Natural killer cell treated with Interleukin-12 subunit alpha and Interleukin-12 subunit beta and Interleukin-15 and Interleukin-18, amount 100 ng/mL, for 72 hours (primary cell): ENCODE measurements at regions not wholly inside any gene's neighbourhood (a gene's known extent, or its start where the extent isn't known, plus 50 kb on each side); places are given as distances from the start of the nearest gene placed in this dataset.
"Not testable (repeated sequence)": the region's sequence is repeated elsewhere in the genome, so short reads cannot be mapped to it uniquely, and the experiment has no call there.

Experiments
- ATAC-seq, 2 donors: fragments of 150-1000 bp; cut with Tn5 transposase in 1 of 2; sonication (Bioruptor Pico), chemical (Tn5 transposase) in 1 of 2; 2 replicates each; pipeline ENCODE4 v1.10.0; 2021
- DNase-seq: peaks from one replicate; pipeline ENCODE4 v3.0.0; 2022; ENCODE audit warnings: low spot score
- H3K27ac Mint-ChIP-seq, 2 donors: 1 replicate in 1 of 2; 2 replicates in 1 of 2; pipeline ENCODE4 v1.8.0; 2022; ENCODE audit warnings: mixed read lengths in 2 of 2, mild to moderate bottlenecking in 1 of 2, moderate library complexity in 1 of 2
- H3K27me3 Mint-ChIP-seq, 2 donors: 1 replicate in 1 of 2; 2 replicates in 1 of 2; pipeline ENCODE4 v1.8.0; 2022; ENCODE audit warnings: mixed read lengths in 2 of 2
- H3K36me3 Mint-ChIP-seq: one replicate; pipeline ENCODE4 v1.8.0; 2022; ENCODE audit warnings: mixed read lengths
- H3K4me1 Mint-ChIP-seq, 2 donors: 1 replicate in 1 of 2; 2 replicates in 1 of 2; pipeline ENCODE4 v1.8.0; 2022; ENCODE audit warnings: low read depth in 2 of 2, mixed read lengths in 2 of 2, mild to moderate bottlenecking in 1 of 2
- H3K4me3 Mint-ChIP-seq: one replicate; pipeline ENCODE4 v1.8.0; 2022; ENCODE audit warnings: mixed read lengths
- H3K9me3 Mint-ChIP-seq: 2 replicates; pipeline ENCODE4 v1.8.0; 2022; ENCODE audit warnings: mixed read lengths

- no peaks in the 10 kb centered on the region for H3K4me1 Mint-ChIP-seq
- no peak overlapping the region for H3K4me3 Mint-ChIP-seq
- peaks cover 8% of the 10 kb centered on the region for H3K9me3 Mint-ChIP-seq
- no peak overlapping the region for H3K27ac Mint-ChIP-seq
- ATAC-seq (no peak), DNase-seq (no peak)
- no peaks in the 10 kb centered on the region for H3K27me3 Mint-ChIP-seq
- H3K36me3 Mint-ChIP-seq, result peaks cover 4% of the 10 kb centered on the region
Measured at GRCh38 chr18:40296717-40297413, 1658.2 kb upstream of the PIK3C3 start.

- Mint-ChIP-seq H3K4me1 (no peaks in the 10 kb centered on the region), H3K4me3 (no peak overlapping the region)
Measured at GRCh38 chr18:40292985-40293710, 1661.9 kb upstream of the PIK3C3 start.

GRCh38 chr18:40283560-40283959 lies 1671.5 kb upstream of the PIK3C3 start:
- Mint-ChIP-seq H3K27me3 (no peaks in the 10 kb centered on the region), H3K9me3 (peaks cover 21% of the 10 kb centered on the region), H3K4me1 (no peaks in the 10 kb centered on the region), H3K36me3 (peaks cover 13% of the 10 kb centered on the region), H3K4me3 (no peak overlapping the region), H3K27ac (no peak overlapping the region)
- no peak for ATAC-seq
- DNase-seq, result no peak

More at GRCh38 chr18:40292985-40293710, 1661.9 kb upstream of the PIK3C3 start:
- ATAC-seq, result no peak
- Mint-ChIP-seq H3K36me3 (peaks cover 11% of the 10 kb centered on the region), H3K27me3 (no peaks in the 10 kb centered on the region), H3K27ac (no peak overlapping the region), H3K9me3 (peaks cover 8% of the 10 kb centered on the region)
- DNase-seq, result no peak

GRCh38 chr18:40281356-40281755 lies 1673.7 kb upstream of the PIK3C3 start:
- ATAC-seq, DNase-seq, H3K27me3 Mint-ChIP-seq, H3K4me1 Mint-ChIP-seq, H3K4me3 Mint-ChIP-seq, H3K27ac Mint-ChIP-seq: not testable (repeated sequence)
- H3K36me3 Mint-ChIP-seq, result peaks cover 21% of the 10 kb centered on the region
- peaks cover 28% of the 10 kb centered on the region for H3K9me3 Mint-ChIP-seq

- no peaks in the 10 kb centered on the region for H3K4me1 Mint-ChIP-seq
- H3K36me3 Mint-ChIP-seq, result peaks cover 11% of the 10 kb centered on the region
- no peaks in the 10 kb centered on the region for H3K27me3 Mint-ChIP-seq
- H3K9me3 Mint-ChIP-seq, result peaks cover 19% of the 10 kb centered on the region
- no peak for DNase-seq
- H3K4me3 Mint-ChIP-seq, result no peak overlapping the region
- no peak for ATAC-seq
- no peak overlapping the region for H3K27ac Mint-ChIP-seq
Measured at GRCh38 chr18:40274618-40275196, 1680.3 kb upstream of the PIK3C3 start.

- Mint-ChIP-seq H3K9me3 (peaks cover 22% of the 10 kb centered on the region), H3K4me1 (no peaks in the 10 kb centered on the region), H3K36me3 (peaks cover 6% of the 10 kb centered on the region), H3K27me3 (no peaks in the 10 kb centered on the region), H3K4me3 (no peak overlapping the region), H3K27ac (no peak overlapping the region)
- no peak for ATAC-seq
- DNase-seq, result no peak
Measured at GRCh38 chr18:40272630-40273231, 1682.3 kb upstream of the PIK3C3 start.

- Mint-ChIP-seq H3K36me3 (peaks cover 3% of the 10 kb centered on the region), H3K4me3 (no peak overlapping the region), H3K27me3 (no peaks in the 10 kb centered on the region), H3K9me3 (peaks cover 26% of the 10 kb centered on the region), H3K4me1 (no peaks in the 10 kb centered on the region), H3K27ac (no peak overlapping the region)
- no peak for ATAC-seq
- no peak for DNase-seq
Measured at GRCh38 chr18:40259115-40259835, 1695.8 kb upstream of the PIK3C3 start.

- Mint-ChIP-seq H3K27ac (no peak overlapping the region), H3K36me3 (peaks cover 6% of the 10 kb centered on the region), H3K4me3 (no peak overlapping the region), H3K27me3 (no peaks in the 10 kb centered on the region), H3K4me1 (no peaks in the 10 kb centered on the region), H3K9me3 (peaks cover 30% of the 10 kb centered on the region)
- ATAC-seq (no peak), DNase-seq (no peak)
Measured at GRCh38 chr18:40258311-40258710, 1696.7 kb upstream of the PIK3C3 start.

- Mint-ChIP-seq H3K4me1 (no peaks in the 10 kb centered on the region), H3K4me3 (no peak overlapping the region), H3K27ac (no peak overlapping the region), H3K36me3 (peaks cover 6% of the 10 kb centered on the region), H3K9me3 (peaks cover 25% of the 10 kb centered on the region), H3K27me3 (no peaks in the 10 kb centered on the region)
- DNase-seq (no peak), ATAC-seq (no peak)
Measured at GRCh38 chr18:40250236-40250635, 1704.8 kb upstream of the PIK3C3 start.

GRCh38 chr18:40249390-40250080 lies 1705.5 kb upstream of the PIK3C3 start:
- H3K36me3 Mint-ChIP-seq, result peaks cover 6% of the 10 kb centered on the region
- no peak overlapping the region for H3K4me3 Mint-ChIP-seq
- peaks cover 21% of the 10 kb centered on the region for H3K9me3 Mint-ChIP-seq
- H3K4me1 Mint-ChIP-seq, result no peaks in the 10 kb centered on the region
- no peaks in the 10 kb centered on the region for H3K27me3 Mint-ChIP-seq
- DNase-seq (no peak), ATAC-seq (no peak)
- H3K27ac Mint-ChIP-seq, result no peak overlapping the region

- not testable (repeated sequence) for H3K27me3 Mint-ChIP-seq
Measured at GRCh38 chr18:40245612-40246011, 1709.4 kb upstream of the PIK3C3 start.

GRCh38 chr18:40243607-40244006 lies 1711.4 kb upstream of the PIK3C3 start:
- no peaks in the 10 kb centered on the region for H3K27me3 Mint-ChIP-seq
- no peak for ATAC-seq
- no peak overlapping the region for H3K27ac Mint-ChIP-seq
- peaks cover 10% of the 10 kb centered on the region for H3K9me3 Mint-ChIP-seq
- H3K36me3 Mint-ChIP-seq, result peaks cover 5% of the 10 kb centered on the region
- H3K4me1 Mint-ChIP-seq, result no peaks in the 10 kb centered on the region
- no peak overlapping the region for H3K4me3 Mint-ChIP-seq
- DNase-seq, result no peak

More at GRCh38 chr18:40245612-40246011, 1709.4 kb upstream of the PIK3C3 start:
- H3K4me1 Mint-ChIP-seq, H3K27ac Mint-ChIP-seq, H3K36me3 Mint-ChIP-seq, DNase-seq, ATAC-seq, H3K4me3 Mint-ChIP-seq: not testable (repeated sequence)
- peaks cover 13% of the 10 kb centered on the region for H3K9me3 Mint-ChIP-seq

GRCh38 chr18:40235836-40236235 lies 1719.2 kb upstream of the PIK3C3 start:
- no peak for DNase-seq
- Mint-ChIP-seq H3K27me3 (no peaks in the 10 kb centered on the region), H3K36me3 (peaks cover 5% of the 10 kb centered on the region), H3K4me3 (no peak overlapping the region), H3K9me3 (peaks cover 6% of the 10 kb centered on the region), H3K4me1 (no peaks in the 10 kb centered on the region), H3K27ac (no peak overlapping the region)
- no peak for ATAC-seq
